GM12864 (cell line): ENCODE measurements at regions not wholly inside any gene's neighbourhood (a gene's known extent, or its start where the extent isn't known, plus 50 kb on each side); places are given as distances from the start of the nearest gene placed in this dataset.

ENCODE experiments used
- DNase-seq: peaks from one replicate; pipeline ENCODE4 v3.0.0-alpha.2; 2011; ENCODE audit warnings: low read depth
- H3K4me3 ChIP-seq: 2 replicates; pipeline ENCODE4 v1.5.1; 2011; ENCODE audit warnings: mild to moderate bottlenecking, low read depth, low read length, control low read depth
- CTCF ChIP-seq: IDR thresholded peaks from 2 replicates; pipeline ENCODE4 v1.5.1; 2011; ENCODE audit warnings: low read depth, mild to moderate bottlenecking, moderate library complexity, low read length, control low read depth, inconsistent platforms; ENCODE audit errors: missing control alignments

DNA sequence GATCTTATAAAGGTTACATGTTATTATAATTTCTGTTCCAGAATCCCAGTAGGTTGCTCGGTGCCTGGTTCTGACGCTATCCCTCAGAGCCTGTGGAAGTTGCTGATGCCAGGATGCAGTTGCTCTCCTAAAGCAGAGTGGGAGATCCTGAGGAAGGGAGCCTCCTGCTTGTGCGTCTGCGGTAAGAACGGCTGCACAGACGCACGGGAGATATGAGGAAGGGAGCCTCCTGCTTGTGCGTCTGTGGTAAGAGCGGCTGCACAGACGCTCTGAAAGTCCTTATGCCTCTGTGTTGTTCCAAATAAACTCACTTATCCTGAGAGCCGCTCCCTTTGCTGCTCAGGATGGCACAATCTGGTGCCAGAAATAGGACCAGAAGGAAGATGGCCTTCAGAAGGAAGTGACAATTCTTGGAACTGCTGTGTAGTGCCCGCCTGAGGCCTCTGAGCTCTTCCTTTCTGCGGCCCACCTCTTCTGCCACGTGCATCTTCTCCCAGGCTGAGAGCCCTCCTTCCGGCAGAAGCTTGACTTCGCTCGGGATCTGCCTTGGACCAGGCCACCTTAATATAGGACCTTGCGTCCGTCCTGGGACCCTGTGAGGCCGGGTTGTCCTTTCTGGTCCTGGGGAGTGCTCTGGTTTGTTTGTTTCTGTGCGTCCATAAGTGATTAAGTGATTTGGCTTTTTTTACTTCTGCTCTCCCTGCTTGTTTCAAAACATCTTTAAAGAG, 89.5 kb downstream of the RTP5 start:
- no peak for TF ChIP-seq CTCF

GRCh38 chr2:241959751-241960269, 90.3 kb downstream of the RTP5 start:
- no peak overlapping the region for H3K4me3 ChIP-seq
- TF ChIP-seq CTCF, result no peak
- DNase-seq, result no peak

More for the DNA sequence above, 89.5 kb downstream of the RTP5 start:
- DNase-seq, result no peak
- no peak overlapping the region for H3K4me3 ChIP-seq

- no peak for TF ChIP-seq CTCF
- peak; percentile 37 for DNase-seq
- no peak overlapping the region for H3K4me3 ChIP-seq
These were observed 91.9 kb downstream of the RTP5 start for GRCh38 chr2:241961454-241961853.

- no peak for TF ChIP-seq CTCF
- H3K4me3 ChIP-seq, result no peak overlapping the region
- DNase-seq, result no peak
These were observed 94.6 kb downstream of the RTP5 start for GRCh38 chr2:241964133-241964532.

- H3K4me3 ChIP-seq, result peak overlapping the region; percentile 48
- peak; percentile 59 for DNase-seq
- no peak for TF ChIP-seq CTCF
These were observed 96.4 kb downstream of the RTP5 start for GRCh38 chr2:241965931-241966412.

- no peak for TF ChIP-seq CTCF
- no peak overlapping the region for H3K4me3 ChIP-seq
- no peak for DNase-seq
These were observed 97.3 kb downstream of the RTP5 start for GRCh38 chr2:241966647-241967466.
